GM12878 (cell line): ENCODE measurements at regions not wholly inside any gene's neighbourhood (a gene's known extent, or its start where the extent isn't known, plus 50 kb on each side); places are given as distances from the start of the nearest gene placed in this dataset.

Experiments used
- ATAC-seq: fragments of 200-7000 bp; cut with Tn5 transposase; 3 replicates; pipeline ENCODE4 v1.9.1; 2020; ENCODE audit warnings: mild to moderate bottlenecking, moderate library complexity
- BruUV-seq: library from RNA; stranded (reverse); fragments of 400-500 nt; replicated peaks from 2 replicates; lab custom pipeline; 2021; lab: Mats Ljungman, UMichigan
- CTCF ChIA-PET: fragments of 300-600 bp; sonication (Branson Sonifier 250); formaldehyde crosslinking; extraction: SDS; loops from one replicate; lab custom pipeline; 2021; ENCODE audit warnings: inconsistent platforms; lab: Yijun Ruan, JAX
- POLR2A ChIA-PET: fragments of 350-600 bp; formaldehyde crosslinking; extraction: SDS; loops from one replicate; lab custom pipeline; 2021; ENCODE audit warnings: inconsistent platforms; lab: Charles Lee
- RAD21 ChIA-PET: fragments of 300-600 bp; sonication (Branson Sonifier 250); formaldehyde crosslinking; loops from one replicate; lab custom pipeline; 2023; ENCODE audit warnings: antibody characterized with exemption; ENCODE audit not compliant: unreplicated experiment; lab: Charles Lee
- SMC1A ChIA-PET: fragments of 300-600 bp; sonication (Branson Sonifier 250); formaldehyde crosslinking; loops from one replicate; lab custom pipeline; 2023; ENCODE audit not compliant: unreplicated experiment, uncharacterized antibody; lab: Charles Lee
- DNase-seq: peaks from one replicate; pipeline ENCODE4 v3.0.0-alpha.2; 2011; ENCODE audit warnings: low read depth, low spot score
- FAIRE-seq: peaks from 3 replicates; lab custom pipeline; 2011; peaks lifted over from hg19 to GRCh38; lab: Jason Lieb, UNC
- H2AFZ ChIP-seq: 2 replicates; pipeline ENCODE4 v1.6.0; 2011; ENCODE audit warnings: low read depth, low read length, control low read depth; ENCODE audit not compliant: control insufficient read depth
- H3K27ac ChIP-seq: 2 replicates; pipeline ENCODE4 v1.5.1; 2011; ENCODE audit warnings: control low read depth; ENCODE audit not compliant: control insufficient read depth, insufficient read depth
- H3K27me3 ChIP-seq, 2 experiments: replicated peaks in 1 of 2; 2 replicates each; pipeline versions ENCODE4 v1.6.0 to v1.6.1; 2011; ENCODE audit warnings: low read length in 1 of 2; ENCODE audit not compliant: control insufficient read depth in 2 of 2, insufficient read depth in 2 of 2
- H3K36me3 ChIP-seq, 2 experiments: 2 replicates each; pipeline ENCODE4 v1.5.1; 2011; ENCODE audit warnings: low read length in 1 of 2; ENCODE audit not compliant: control insufficient read depth in 2 of 2, insufficient read depth in 2 of 2
- H3K4me1 ChIP-seq: 2 replicates; pipeline ENCODE4 v1.6.1; 2011; ENCODE audit warnings: mild to moderate bottlenecking, low read length, moderate library complexity, mixed read lengths; ENCODE audit not compliant: control insufficient read depth, insufficient read depth
- H3K4me2 ChIP-seq: 2 replicates; pipeline ENCODE4 v1.6.0; 2011; ENCODE audit warnings: control low read depth; ENCODE audit not compliant: control insufficient read depth, insufficient read depth
- H3K4me3 ChIP-seq: fragments of 200-600 bp; sonication (generic); 2 replicates; pipeline ENCODE4 v1.5.1; 2016
- H3K79me2 ChIP-seq: 2 replicates; pipeline ENCODE4 v1.6.0; 2011; ENCODE audit warnings: low read length; ENCODE audit not compliant: control insufficient read depth, insufficient read depth
- H3K9ac ChIP-seq: 2 replicates; pipeline ENCODE4 v1.8.0; 2011; ENCODE audit warnings: low read length, control low read depth, mixed read lengths; ENCODE audit not compliant: control insufficient read depth, insufficient read depth
- H3K9me3 ChIP-seq: replicated peaks from 3 replicates; pipeline ENCODE4 v1.5.1; 2011; ENCODE audit warnings: mild to moderate bottlenecking, low read length; ENCODE audit not compliant: control insufficient read depth, insufficient read depth
- H4K20me1 ChIP-seq: 2 replicates; pipeline ENCODE4 v1.6.0; 2011; ENCODE audit not compliant: control insufficient read depth, insufficient read depth
- ATF3 ChIP-seq: IDR thresholded peaks from 2 replicates; pipeline ENCODE4 v1.6.1; 2011; ENCODE audit warnings: low read depth, mild to moderate bottlenecking, low read length, moderate library complexity, borderline replicate concordance; ENCODE audit errors: extremely low read depth
- CBFB ChIP-seq: IDR thresholded peaks from 2 replicates; pipeline ENCODE4 v1.6.1; 2016; ENCODE audit warnings: antibody characterized with exemption, low read depth
- CBX3 ChIP-seq: fragments of 200-600 bp; sonication (generic); IDR thresholded peaks from 2 replicates; pipeline ENCODE4 v1.6.1; 2016; ENCODE audit warnings: low read depth, borderline replicate concordance
- CHD4 ChIP-seq: fragments of 200-600 bp; sonication (generic); IDR thresholded peaks from 2 replicates; pipeline ENCODE4 v1.6.1; 2016; ENCODE audit warnings: mild to moderate bottlenecking
- DPF2 ChIP-seq: fragments of 450-650 bp; IDR thresholded peaks from 2 replicates; pipeline ENCODE4 v1.6.1; 2017; ENCODE audit warnings: mild to moderate bottlenecking
- FOXK2 ChIP-seq: fragments of 450-650 bp; IDR thresholded peaks from 2 replicates; pipeline ENCODE4 v1.6.1; 2017; ENCODE audit warnings: mild to moderate bottlenecking, moderate library complexity
- HCFC1 ChIP-seq: fragments of 150-350 bp; IDR thresholded peaks from 2 replicates; pipeline ENCODE4 v1.6.1; 2014; ENCODE audit warnings: low read length
- IKZF2 ChIP-seq, 2 experiments: fragments of 450-650 bp; IDR thresholded peaks; 2 replicates each; pipeline ENCODE4 v1.6.1; 2017; ENCODE audit warnings: mild to moderate bottlenecking in 2 of 2, moderate library complexity in 2 of 2
- JUND ChIP-seq: IDR thresholded peaks from 2 replicates; pipeline ENCODE4 v1.6.1; 2012; ENCODE audit warnings: low read depth, mild to moderate bottlenecking, low read length, improper control_type of control experiment, moderate library complexity
- LARP7 ChIP-seq: fragments of 450-650 bp; IDR thresholded peaks from 2 replicates; pipeline ENCODE4 v1.6.1; 2017; ENCODE audit warnings: mild to moderate bottlenecking
- MTA3 ChIP-seq: IDR thresholded peaks from 2 replicates; pipeline ENCODE4 v1.6.1; 2012; ENCODE audit warnings: low read length, inconsistent platforms, borderline replicate concordance
- MXI1 ChIP-seq: fragments of 150-350 bp; IDR thresholded peaks from 2 replicates; pipeline ENCODE4 v1.6.1; 2011; ENCODE audit warnings: low read depth, mild to moderate bottlenecking, inconsistent platforms, low read length, improper control_type of control experiment
- PAX8 ChIP-seq: fragments of 450-650 bp; IDR thresholded peaks from 2 replicates; pipeline ENCODE4 v1.6.1; 2017; ENCODE audit warnings: mild to moderate bottlenecking, moderate library complexity
- RELB ChIP-seq: fragments of 450-650 bp; IDR thresholded peaks from 2 replicates; pipeline ENCODE4 v1.6.1; 2017; ENCODE audit warnings: low read depth, mild to moderate bottlenecking, moderate library complexity
- SMC3 ChIP-seq: IDR thresholded peaks from 2 replicates; pipeline ENCODE4 v1.6.1; 2011; ENCODE audit warnings: low read length, improper control_type of control experiment, borderline replicate concordance
- ZBED1 ChIP-seq: IDR thresholded peaks from 2 replicates; pipeline ENCODE4 v1.6.1; 2016; ENCODE audit warnings: borderline replicate concordance
- ZNF384 ChIP-seq: IDR thresholded peaks from 2 replicates; pipeline ENCODE4 v1.6.1; 2012; ENCODE audit warnings: low read depth, mild to moderate bottlenecking, low read length, improper control_type of control experiment, borderline replicate concordance
- WGBS: methylation state at CpG from one replicate; pipeline ENCODE4 v1.1.6; 2016; ENCODE audit warnings: low lambda C conversion rate; ENCODE audit not compliant: insufficient replicate concordance, insufficient coverage; ENCODE audit errors: missing lambda C conversion rate; 5-methylcytosine and 5-hydroxymethylcytosine counted together
- in situ Hi-C: fragments of 300-500 bp; cut with MboI; formaldehyde crosslinking; loops from 9 replicates; pipeline ENCODE4 v1.14.3; 2018; ENCODE audit warnings: mixed read lengths
- intact Hi-C: fragments of 100-400 bp; cut with micrococcal nuclease; formaldehyde crosslinking; loops from one replicate; pipeline ENCODE4 v1.14.2; 2022; ENCODE audit not compliant: unreplicated experiment
- TF ChIP-seq, protein P1 (sequence below): fragments of 450-650 bp; IDR thresholded peaks from 2 replicates; pipeline ENCODE4 v1.6.1; 2016; ENCODE audit warnings: mild to moderate bottlenecking

GRCh38 chr5:112635771-112636731 lies 101.6 kb upstream of the APC start:
- ChIA-PET CTCF (interaction anchor here (1.6 kb wide), 1 partner anchor 32 kb away, joined by 4 read pairs; no protein-coding TSS in a partner anchor), RAD21 (no interaction called here), SMC1A (no interaction called here), POLR2A (interaction anchor here (1.5 kb wide), 1 partner anchor 8 kb away, joined by 3 read pairs; no protein-coding TSS in a partner anchor)
- Histone ChIP-seq H3K4me3 (no peak overlapping the region), H3K9ac (no peak overlapping the region), H3K4me1 (no peaks in the 10 kb centered on the region), H3K27ac (no peak overlapping the region), H3K4me2 (no peak overlapping the region), H3K9me3 (no peaks in the 10 kb centered on the region; the same call in 1 of the 3 replicates), H3K27me3 (0 out of 4 replicates have a peak, but pooled peaks cover 0 to 3% of the 10 kb centered on the region in 2 experiments), H3K79me2 (no peaks in the 10 kb centered on the region), H3K36me3 (no peaks in the 10 kb centered on the region), H4K20me1 (no peaks in the 10 kb centered on the region), H2AFZ (no peak overlapping the region)
- 38% methylated on average over 1 of the region's 1 CpG for WGBS
- DNase-seq (no peak), ATAC-seq (no peak), FAIRE-seq (no peak)
- no TSS peak for BruUV-seq
- in situ Hi-C loops (no loop called here), intact Hi-C loops (no loop called here)
- no peak for TF ChIP-seq HCFC1
- TF ChIP-seq LARP7 = no peak
- TF ChIP-seq MTA3 = no peak
- TF ChIP-seq SMC3 = no peak
- no peak for TF ChIP-seq JUND
- no peak for TF ChIP-seq ZBED1
- TF ChIP-seq ATF3 = no peak
- no peak for TF ChIP-seq CHD4
- no peak for TF ChIP-seq PAX8
- no peak for TF ChIP-seq MXI1
- TF ChIP-seq DPF2 = no peak
- TF ChIP-seq IKZF2 (IDR thresholded peaks at IDR 0.05) = no peak
- TF ChIP-seq FOXK2 = no peak
- no peak for TF ChIP-seq ZNF384
- TF ChIP-seq CBX3 = no peak
- TF ChIP-seq CBFB = no peak
- TF ChIP-seq, protein P1, sequence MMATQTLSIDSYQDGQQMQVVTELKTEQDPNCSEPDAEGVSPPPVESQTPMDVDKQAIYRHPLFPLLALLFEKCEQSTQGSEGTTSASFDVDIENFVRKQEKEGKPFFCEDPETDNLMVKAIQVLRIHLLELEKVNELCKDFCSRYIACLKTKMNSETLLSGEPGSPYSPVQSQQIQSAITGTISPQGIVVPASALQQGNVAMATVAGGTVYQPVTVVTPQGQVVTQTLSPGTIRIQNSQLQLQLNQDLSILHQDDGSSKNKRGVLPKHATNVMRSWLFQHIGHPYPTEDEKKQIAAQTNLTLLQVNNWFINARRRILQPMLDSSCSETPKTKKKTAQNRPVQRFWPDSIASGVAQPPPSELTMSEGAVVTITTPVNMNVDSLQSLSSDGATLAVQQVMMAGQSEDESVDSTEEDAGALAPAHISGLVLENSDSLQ = no peak
- TF ChIP-seq RELB = no peak
